ENCODE measurements at regions not wholly inside any gene's neighbourhood (a gene's known extent, or its start where the extent isn't known, plus 50 kb on each side); places are given as distances from the start of the nearest gene placed in this dataset.
A peak's percentile ranks its signal among the peaks of the same experiment; 100 is the strongest.
"Not testable (repeated sequence)": the region's sequence is repeated elsewhere in the genome, so short reads cannot be mapped to it uniquely, and the experiment has no call there.

- no peak for DNase-seq
Observed at GRCh38 chr9:134547161-134548100, 94.2 kb upstream of the COL5A1 start.

GRCh38 chr9:134548185-134548584 lies 93.4 kb upstream of the COL5A1 start:
- no peak for DNase-seq

GRCh38 chr9:134548618-134549017 lies 93.0 kb upstream of the COL5A1 start:
- peak; percentile 47 for DNase-seq

- DNase-seq, result no peak
Observed at GRCh38 chr9:134549336-134549735, 92.3 kb upstream of the COL5A1 start.

GRCh38 chr9:134550081-134550480 lies 91.5 kb upstream of the COL5A1 start:
- not testable (repeated sequence) for DNase-seq

- DNase-seq, result no peak
Observed at GRCh38 chr9:134550584-134550983, 91.0 kb upstream of the COL5A1 start.

GRCh38 chr9:134551176-134551575 lies 90.4 kb upstream of the COL5A1 start:
- DNase-seq, result no peak

GRCh38 chr9:134551644-134552348 lies 89.8 kb upstream of the COL5A1 start:
- peak; percentile 97 for DNase-seq

GRCh38 chr9:134552349-134552990 lies 89.1 kb upstream of the COL5A1 start:
- DNase-seq, result no peak

GRCh38 chr9:134553061-134553891 lies 88.3 kb upstream of the COL5A1 start:
- peak; percentile 63 for DNase-seq

- no peak for DNase-seq
Observed at GRCh38 chr9:134553996-134554372, 87.6 kb upstream of the COL5A1 start.

- DNase-seq, result peak; percentile 79
Observed at GRCh38 chr9:134554373-134555093, 87.1 kb upstream of the COL5A1 start.

- DNase-seq, result no peak
Observed at GRCh38 chr9:134555094-134555650, 86.4 kb upstream of the COL5A1 start.

GRCh38 chr9:134556531-134557068 lies 85.0 kb upstream of the COL5A1 start:
- DNase-seq, result peak; percentile 55

GRCh38 chr9:134557331-134557730 lies 84.3 kb upstream of the COL5A1 start:
- DNase-seq, result peak; percentile 32

GRCh38 chr9:134558124-134558905 lies 83.3 kb upstream of the COL5A1 start:
- peak; percentile 34 for DNase-seq

- peak; percentile 28 for DNase-seq
Observed at GRCh38 chr9:134559013-134559412, 82.6 kb upstream of the COL5A1 start.

GRCh38 chr9:134560206-134560605 lies 81.4 kb upstream of the COL5A1 start:
- peak; percentile 6 for DNase-seq

GRCh38 chr9:134560654-134561053 lies 80.9 kb upstream of the COL5A1 start:
- DNase-seq, result no peak

GRCh38 chr9:134561427-134562145 lies 80.0 kb upstream of the COL5A1 start:
- DNase-seq, result peak; percentile 35
